Activated CD4-positive, alpha-beta T cell treated with anti-CD3 and anti-CD28 coated beads, Interleukin-2, amount 50 U/mL, for 24 hours (primary cell): ENCODE measurements at regions not wholly inside any gene's neighbourhood (a gene's known extent, or its start where the extent isn't known, plus 50 kb on each side); places are given as distances from the start of the nearest gene placed in this dataset.

Source experiments
- DNase-seq, 2 donors: peaks; one replicate each; pipeline ENCODE4 v3.0.0-alpha.2; 2020; ENCODE audit warnings: low read depth in 1 of 2, low spot score in 1 of 2

GRCh38 chr7:25653384-25653783 lies 425.1 kb upstream of the NPVF start:
- DNase-seq = no peak

- DNase-seq = no peak
Measured at GRCh38 chr7:25656071-25656470, 427.8 kb upstream of the NPVF start.

- DNase-seq = no peak
Measured at GRCh38 chr7:25656581-25657026, 428.3 kb upstream of the NPVF start.

- no peak for DNase-seq
Measured at GRCh38 chr7:25658375-25658774, 430.1 kb upstream of the NPVF start.

GRCh38 chr7:25659841-25660240 lies 431.6 kb upstream of the NPVF start:
- DNase-seq = no peak

- DNase-seq = no peak
Measured at GRCh38 chr7:25662841-25663800, 434.8 kb upstream of the NPVF start.

GRCh38 chr7:25663877-25664276 lies 435.6 kb upstream of the NPVF start:
- DNase-seq = no peak

- no peak for DNase-seq
Measured at GRCh38 chr7:25664593-25664992, 436.3 kb upstream of the NPVF start.

- DNase-seq = no peak
Measured at GRCh38 chr7:25665374-25665773, 437.1 kb upstream of the NPVF start.

- DNase-seq = no peak
Measured at GRCh38 chr7:25665903-25666670, 437.8 kb upstream of the NPVF start.

GRCh38 chr7:25666671-25667060 lies 438.4 kb upstream of the NPVF start:
- no peak for DNase-seq

- no peak for DNase-seq
Measured at GRCh38 chr7:25669281-25669781, 441.0 kb upstream of the NPVF start.

- DNase-seq = no peak
Measured at GRCh38 chr7:25669961-25670841, 441.9 kb upstream of the NPVF start.

- DNase-seq = no peak
Measured at GRCh38 chr7:25671111-25671510, 442.8 kb upstream of the NPVF start.

GRCh38 chr7:25672496-25672895 lies 444.2 kb upstream of the NPVF start:
- DNase-seq = no peak

- DNase-seq = no peak
Measured at GRCh38 chr7:25675789-25676474, 447.6 kb upstream of the NPVF start.

GRCh38 chr7:25677595-25677994 lies 449.3 kb upstream of the NPVF start:
- DNase-seq = no peak

GRCh38 chr7:25678215-25678614 lies 449.9 kb upstream of the NPVF start:
- no peak for DNase-seq

GRCh38 chr7:25680636-25681035 lies 452.4 kb upstream of the NPVF start:
- no peak for DNase-seq

- DNase-seq = no peak
Measured at GRCh38 chr7:25684360-25684759, 456.1 kb upstream of the NPVF start.
